Panc1 (cell line): ENCODE measurements at regions not wholly inside any gene's neighbourhood (a gene's known extent, or its start where the extent isn't known, plus 50 kb on each side); places are given as distances from the start of the nearest gene placed in this dataset.

ENCODE experiments used
- ATAC-seq: fragments of 200-7000 bp; cut with Tn5 transposase; 2 replicates; pipeline ENCODE4 v1.9.1; 2020; ENCODE audit warnings: mild to moderate bottlenecking, moderate library complexity
- BruUV-seq: library from RNA; stranded (reverse); fragments of 400-500 nt; replicated peaks from 2 replicates; lab custom pipeline; 2021; lab: Mats Ljungman, UMichigan
- CTCF ChIA-PET: fragments of 300-600 bp; sonication (Branson Sonifier 250); formaldehyde crosslinking; loops from one replicate; lab custom pipeline; 2022; ENCODE audit warnings: antibody characterized with exemption; lab: Charles Lee
- POLR2A ChIA-PET: fragments of 300-600 bp; sonication (Branson Sonifier 250); formaldehyde crosslinking; loops from one replicate; lab custom pipeline; 2022; ENCODE audit warnings: antibody characterized with exemption; lab: Charles Lee
- DNase-seq: peaks from one replicate; pipeline ENCODE4 v3.0.0-alpha.2; 2010; ENCODE audit warnings: low read depth, low spot score
- H3K27ac ChIP-seq: 2 replicates; pipeline ENCODE4 v1.5.1; 2011; ENCODE audit warnings: mild to moderate bottlenecking, low read length, inconsistent platforms
- H3K27me3 ChIP-seq: fragments of 200-500 bp; sonication (Bioruptor generic); 2 replicates; pipeline ENCODE4 v1.6.0; 2014; ENCODE audit warnings: low read length, inconsistent platforms; ENCODE audit not compliant: control insufficient read depth, insufficient read depth
- H3K36me3 ChIP-seq: fragments of 200-500 bp; sonication (Bioruptor generic); 2 replicates; pipeline ENCODE4 v1.5.1; 2014; ENCODE audit warnings: inconsistent platforms, mild to moderate bottlenecking, low read length, moderate library complexity; ENCODE audit not compliant: control insufficient read depth, insufficient read depth
- H3K4me1 ChIP-seq: 2 replicates; pipeline ENCODE4 v1.5.1; 2011; ENCODE audit warnings: inconsistent platforms, mild to moderate bottlenecking, low read length, moderate library complexity; ENCODE audit not compliant: control insufficient read depth, insufficient read depth
- H3K4me3 ChIP-seq, 2 experiments: 2 replicates each; pipeline ENCODE4 v1.5.1; 2011 to 2012; ENCODE audit warnings: low read depth in 2 of 2, low read length in 2 of 2, mild to moderate bottlenecking in 2 of 2, inconsistent platforms in 1 of 2, moderate library complexity in 1 of 2
- H3K9me3 ChIP-seq: fragments of 200-500 bp; sonication (Bioruptor generic); 2 replicates; pipeline ENCODE4 v1.5.1; 2014; ENCODE audit warnings: low read depth, mild to moderate bottlenecking, inconsistent platforms, low read length, moderate library complexity; ENCODE audit not compliant: control insufficient read depth, insufficient read depth
- POLR2AphosphoS5 ChIP-seq: IDR thresholded peaks from 2 replicates; pipeline ENCODE4 v1.6.1; 2012; ENCODE audit warnings: mild to moderate bottlenecking, low read depth, low read length, moderate library complexity
- SIN3A ChIP-seq: IDR thresholded peaks from 2 replicates; pipeline ENCODE4 v1.6.1; 2012; ENCODE audit warnings: low read depth, mild to moderate bottlenecking, low read length, moderate library complexity, borderline replicate concordance; ENCODE audit not compliant: insufficient read depth
- TCF7L2 ChIP-seq: IDR thresholded peaks from 2 replicates; pipeline ENCODE4 v1.6.1; 2011; ENCODE audit warnings: mild to moderate bottlenecking, low read depth, low read length, inconsistent platforms
- in situ Hi-C: cut with HindIII; loops from 2 replicates; pipeline ENCODE4 v1.10.0; 2016; ENCODE audit warnings: low sequenced_read_pairs, low pct_unique_long_range_greater_than_20kb
- intact Hi-C: fragments of 100-400 bp; cut with micrococcal nuclease; formaldehyde crosslinking; loops from one replicate; pipeline ENCODE4 v1.10.0; 2022; ENCODE audit not compliant: unreplicated experiment
- TF ChIP-seq, protein P1 (sequence below): fragments of 450-650 bp; IDR thresholded peaks from 2 replicates; pipeline ENCODE4 v1.5.1; 2017; ENCODE audit warnings: mild to moderate bottlenecking
- TF ChIP-seq, protein P2 (sequence below), 2 experiments: IDR thresholded peaks; 2 replicates each; pipeline ENCODE4 v1.6.1; 2011 to 2012; ENCODE audit warnings: low read depth in 2 of 2, control low read depth in 1 of 2, low read length in 1 of 2, mild to moderate bottlenecking in 1 of 2, moderate library complexity in 1 of 2; ENCODE audit not compliant: insufficient read depth in 1 of 2

DNA sequence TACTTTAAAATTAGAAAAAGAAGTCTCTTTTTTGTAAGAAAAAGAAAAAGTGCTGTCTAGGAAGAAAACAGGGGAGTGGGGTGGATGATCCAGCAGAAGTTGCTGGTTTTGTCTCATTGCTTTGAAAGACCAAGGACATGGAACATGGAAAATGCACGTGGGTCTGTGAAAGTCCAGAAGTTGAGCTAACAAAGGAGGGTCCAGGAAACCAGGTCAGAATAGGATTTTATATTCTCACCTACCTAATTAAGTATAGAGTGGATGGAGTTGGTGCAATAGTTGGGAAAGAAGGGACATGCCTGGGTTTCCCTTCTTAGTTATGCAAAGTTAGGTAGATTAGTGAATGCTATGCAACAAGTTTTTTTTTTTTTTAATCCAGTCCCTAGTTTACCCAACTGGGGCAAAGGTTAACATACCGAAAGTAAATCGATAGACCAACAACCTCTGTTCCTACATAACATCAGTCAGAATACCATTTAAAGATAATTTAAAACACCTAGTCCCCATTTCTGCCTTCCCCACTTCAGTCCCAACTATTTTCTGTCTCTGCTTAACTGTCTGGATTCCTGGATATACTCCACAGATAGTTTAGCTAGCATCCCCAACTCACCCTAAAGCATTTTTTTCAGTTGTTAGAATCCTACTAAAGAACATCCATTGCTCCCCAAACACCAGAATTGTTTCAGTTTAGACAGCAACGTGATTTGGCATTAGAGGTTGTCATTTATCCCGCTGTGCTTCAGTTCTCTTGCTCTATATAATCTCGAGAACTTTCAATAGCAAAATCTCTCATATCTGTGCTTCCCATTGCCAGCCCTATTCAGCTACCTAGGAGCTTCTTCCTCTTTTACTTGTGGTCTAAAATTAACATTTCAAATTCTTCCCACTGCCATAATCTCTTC is 105.7 kb upstream of the PLPPR5 start:
- no peaks in the 10 kb centered on the region for H3K4me1 ChIP-seq
- no peaks in the 10 kb centered on the region for H3K9me3 ChIP-seq
- ATAC-seq (no peak), DNase-seq (no peak)
- no peak overlapping the region for H3K4me3 ChIP-seq
- CTCF ChIA-PET = no interaction called here
- H3K27me3 ChIP-seq = no peaks in the 10 kb centered on the region
- intact Hi-C loops = no loop called here
- POLR2A ChIA-PET = no interaction called here
- no peaks in the 10 kb centered on the region for H3K36me3 ChIP-seq
- BruUV-seq = no TSS peak
- no peak overlapping the region for H3K27ac ChIP-seq
- in situ Hi-C loops = no loop called here
- TF ChIP-seq, protein P1, sequence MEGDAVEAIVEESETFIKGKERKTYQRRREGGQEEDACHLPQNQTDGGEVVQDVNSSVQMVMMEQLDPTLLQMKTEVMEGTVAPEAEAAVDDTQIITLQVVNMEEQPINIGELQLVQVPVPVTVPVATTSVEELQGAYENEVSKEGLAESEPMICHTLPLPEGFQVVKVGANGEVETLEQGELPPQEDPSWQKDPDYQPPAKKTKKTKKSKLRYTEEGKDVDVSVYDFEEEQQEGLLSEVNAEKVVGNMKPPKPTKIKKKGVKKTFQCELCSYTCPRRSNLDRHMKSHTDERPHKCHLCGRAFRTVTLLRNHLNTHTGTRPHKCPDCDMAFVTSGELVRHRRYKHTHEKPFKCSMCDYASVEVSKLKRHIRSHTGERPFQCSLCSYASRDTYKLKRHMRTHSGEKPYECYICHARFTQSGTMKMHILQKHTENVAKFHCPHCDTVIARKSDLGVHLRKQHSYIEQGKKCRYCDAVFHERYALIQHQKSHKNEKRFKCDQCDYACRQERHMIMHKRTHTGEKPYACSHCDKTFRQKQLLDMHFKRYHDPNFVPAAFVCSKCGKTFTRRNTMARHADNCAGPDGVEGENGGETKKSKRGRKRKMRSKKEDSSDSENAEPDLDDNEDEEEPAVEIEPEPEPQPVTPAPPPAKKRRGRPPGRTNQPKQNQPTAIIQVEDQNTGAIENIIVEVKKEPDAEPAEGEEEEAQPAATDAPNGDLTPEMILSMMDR = no peak
- TF ChIP-seq POLR2AphosphoS5 (no peak), SIN3A (no peak), TCF7L2 (no peak)
- TF ChIP-seq, protein P2, sequence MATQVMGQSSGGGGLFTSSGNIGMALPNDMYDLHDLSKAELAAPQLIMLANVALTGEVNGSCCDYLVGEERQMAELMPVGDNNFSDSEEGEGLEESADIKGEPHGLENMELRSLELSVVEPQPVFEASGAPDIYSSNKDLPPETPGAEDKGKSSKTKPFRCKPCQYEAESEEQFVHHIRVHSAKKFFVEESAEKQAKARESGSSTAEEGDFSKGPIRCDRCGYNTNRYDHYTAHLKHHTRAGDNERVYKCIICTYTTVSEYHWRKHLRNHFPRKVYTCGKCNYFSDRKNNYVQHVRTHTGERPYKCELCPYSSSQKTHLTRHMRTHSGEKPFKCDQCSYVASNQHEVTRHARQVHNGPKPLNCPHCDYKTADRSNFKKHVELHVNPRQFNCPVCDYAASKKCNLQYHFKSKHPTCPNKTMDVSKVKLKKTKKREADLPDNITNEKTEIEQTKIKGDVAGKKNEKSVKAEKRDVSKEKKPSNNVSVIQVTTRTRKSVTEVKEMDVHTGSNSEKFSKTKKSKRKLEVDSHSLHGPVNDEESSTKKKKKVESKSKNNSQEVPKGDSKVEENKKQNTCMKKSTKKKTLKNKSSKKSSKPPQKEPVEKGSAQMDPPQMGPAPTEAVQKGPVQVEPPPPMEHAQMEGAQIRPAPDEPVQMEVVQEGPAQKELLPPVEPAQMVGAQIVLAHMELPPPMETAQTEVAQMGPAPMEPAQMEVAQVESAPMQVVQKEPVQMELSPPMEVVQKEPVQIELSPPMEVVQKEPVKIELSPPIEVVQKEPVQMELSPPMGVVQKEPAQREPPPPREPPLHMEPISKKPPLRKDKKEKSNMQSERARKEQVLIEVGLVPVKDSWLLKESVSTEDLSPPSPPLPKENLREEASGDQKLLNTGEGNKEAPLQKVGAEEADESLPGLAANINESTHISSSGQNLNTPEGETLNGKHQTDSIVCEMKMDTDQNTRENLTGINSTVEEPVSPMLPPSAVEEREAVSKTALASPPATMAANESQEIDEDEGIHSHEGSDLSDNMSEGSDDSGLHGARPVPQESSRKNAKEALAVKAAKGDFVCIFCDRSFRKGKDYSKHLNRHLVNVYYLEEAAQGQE (IDR thresholded peaks at IDR 0.05; ENCODE audit: insufficient read depth in 1 of 2, low read depth in 2 of 2, low read length in 1 of 2) = no peak

DNA sequence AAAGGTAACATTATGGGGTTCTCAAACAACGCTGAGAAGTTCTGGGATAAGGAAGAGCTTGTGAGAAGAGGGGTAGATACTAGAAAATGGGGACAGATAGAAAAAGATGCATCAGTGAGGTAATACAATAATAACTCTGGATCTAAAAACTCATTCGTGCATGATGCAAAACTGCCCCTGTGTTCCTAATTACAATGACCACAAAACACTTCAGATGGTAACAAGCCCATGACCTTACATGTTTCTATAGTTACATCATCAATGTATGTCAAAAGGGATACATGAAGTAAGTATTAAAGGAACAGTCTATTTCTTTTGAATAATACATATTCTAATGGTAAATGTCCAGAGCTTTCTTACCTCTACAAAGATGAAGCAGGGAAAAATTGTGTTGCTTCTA is 110.6 kb upstream of the PLPPR5 start:
- intact Hi-C loops (no loop called here), in situ Hi-C loops (no loop called here)
- ChIA-PET CTCF (no interaction called here), POLR2A (no interaction called here)
- no peaks in the 10 kb centered on the region for H3K27me3 ChIP-seq
- no peak overlapping the region for H3K4me3 ChIP-seq
- H3K36me3 ChIP-seq = no peaks in the 10 kb centered on the region
- H3K4me1 ChIP-seq = no peaks in the 10 kb centered on the region
- TF ChIP-seq POLR2AphosphoS5 (no peak), TCF7L2 (no peak), SIN3A (no peak)
- TF ChIP-seq, protein P1 = no peak
- TF ChIP-seq, protein P2 (IDR thresholded peaks at IDR 0.05; ENCODE audit: insufficient read depth in 1 of 2, low read depth in 2 of 2, low read length in 1 of 2) = no peak
- H3K27ac ChIP-seq = no peak overlapping the region
- ATAC-seq (no peak), DNase-seq (no peak)
- H3K9me3 ChIP-seq = no peaks in the 10 kb centered on the region
- no TSS peak for BruUV-seq
